Thoracic aorta (tissue), 2 donors: ENCODE measurements at regions not wholly inside any gene's neighbourhood (a gene's known extent, or its start where the extent isn't known, plus 50 kb on each side); places are given as distances from the start of the nearest gene placed in this dataset.

Experiments used
- ATAC-seq: fragments of 150-250 bp; one replicate; pipeline ENCODE4 v1.8.0; 2017; ENCODE audit warnings: low read depth; ENCODE audit not compliant: insufficient number of reproducible peaks, low FRiP score
- DNase-seq: peaks from one replicate; pipeline ENCODE4 v3.0.0-alpha.2; 2020; ENCODE audit warnings: low spot score
- H3K27ac ChIP-seq, 2 donors: fragments of 200-600 bp; sonication (generic); 1 replicate in 1 of 2; 2 replicates in 1 of 2; pipeline ENCODE4 v1.5.1; 2016; ENCODE audit warnings: mild to moderate bottlenecking in 2 of 2, moderate library complexity in 2 of 2
- H3K27me3 ChIP-seq: fragments of 200-600 bp; sonication (generic); replicated peaks from 2 replicates; pipeline ENCODE4 v1.6.0; 2016; ENCODE audit warnings: mild to moderate bottlenecking; ENCODE audit not compliant: insufficient read depth
- H3K36me3 ChIP-seq: fragments of 200-600 bp; sonication (generic); one replicate; pipeline ENCODE4 v1.5.1; 2016
- H3K4me1 ChIP-seq, 2 donors: fragments of 200-600 bp; sonication (generic); 1 replicate in 1 of 2; 2 replicates in 1 of 2; pipeline versions ENCODE4 v1.5.1 to v1.6.0; 2016; ENCODE audit warnings: low read depth in 2 of 2, mild to moderate bottlenecking in 1 of 2; ENCODE audit not compliant: control insufficient read depth in 1 of 2
- H3K4me3 ChIP-seq: fragments of 200-600 bp; sonication (generic); 2 replicates; pipeline ENCODE4 v1.5.1; 2016; ENCODE audit warnings: mild to moderate bottlenecking
- H3K9me3 ChIP-seq: fragments of 200-600 bp; sonication (generic); 2 replicates; pipeline ENCODE4 v1.5.1; 2016
- TF ChIP-seq, protein P1 (sequence below): fragments of 200-600 bp; sonication (generic); IDR thresholded peaks from one replicate; pipeline ENCODE4 v1.5.1; 2019; ENCODE audit warnings: antibody characterized with exemption

DNA sequence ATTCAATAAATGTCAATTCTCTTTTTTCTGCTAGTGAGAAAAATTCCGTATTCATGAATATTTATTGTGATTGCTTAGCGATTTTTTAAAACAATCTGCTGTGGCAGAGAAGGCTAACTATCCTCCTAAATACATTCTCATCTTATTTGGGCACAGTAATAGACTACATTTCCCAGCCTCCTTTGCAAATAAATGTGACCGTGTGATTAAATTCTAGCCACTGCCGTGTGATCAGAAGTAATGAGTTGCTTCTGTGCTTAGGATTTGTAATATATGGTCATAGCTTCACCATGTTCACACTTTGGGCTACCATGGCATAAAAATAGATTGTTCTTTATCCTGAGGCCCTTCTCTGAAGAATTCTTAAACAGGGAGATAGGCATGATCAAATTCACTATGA, 179.6 kb downstream of the FAM124B start:
- TF ChIP-seq, protein P1, sequence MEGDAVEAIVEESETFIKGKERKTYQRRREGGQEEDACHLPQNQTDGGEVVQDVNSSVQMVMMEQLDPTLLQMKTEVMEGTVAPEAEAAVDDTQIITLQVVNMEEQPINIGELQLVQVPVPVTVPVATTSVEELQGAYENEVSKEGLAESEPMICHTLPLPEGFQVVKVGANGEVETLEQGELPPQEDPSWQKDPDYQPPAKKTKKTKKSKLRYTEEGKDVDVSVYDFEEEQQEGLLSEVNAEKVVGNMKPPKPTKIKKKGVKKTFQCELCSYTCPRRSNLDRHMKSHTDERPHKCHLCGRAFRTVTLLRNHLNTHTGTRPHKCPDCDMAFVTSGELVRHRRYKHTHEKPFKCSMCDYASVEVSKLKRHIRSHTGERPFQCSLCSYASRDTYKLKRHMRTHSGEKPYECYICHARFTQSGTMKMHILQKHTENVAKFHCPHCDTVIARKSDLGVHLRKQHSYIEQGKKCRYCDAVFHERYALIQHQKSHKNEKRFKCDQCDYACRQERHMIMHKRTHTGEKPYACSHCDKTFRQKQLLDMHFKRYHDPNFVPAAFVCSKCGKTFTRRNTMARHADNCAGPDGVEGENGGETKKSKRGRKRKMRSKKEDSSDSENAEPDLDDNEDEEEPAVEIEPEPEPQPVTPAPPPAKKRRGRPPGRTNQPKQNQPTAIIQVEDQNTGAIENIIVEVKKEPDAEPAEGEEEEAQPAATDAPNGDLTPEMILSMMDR, result no peak
- no peak for DNase-seq
- Histone ChIP-seq H3K4me1 (no peaks in the 10 kb centered on the region), H3K4me3 (no peak overlapping the region), H3K9me3 (no peaks in the 10 kb centered on the region), H3K27ac (no peak overlapping the region), H3K36me3 (no peaks in the 10 kb centered on the region), H3K27me3 (no peaks in the 10 kb centered on the region)
- ATAC-seq, result no peak

DNA sequence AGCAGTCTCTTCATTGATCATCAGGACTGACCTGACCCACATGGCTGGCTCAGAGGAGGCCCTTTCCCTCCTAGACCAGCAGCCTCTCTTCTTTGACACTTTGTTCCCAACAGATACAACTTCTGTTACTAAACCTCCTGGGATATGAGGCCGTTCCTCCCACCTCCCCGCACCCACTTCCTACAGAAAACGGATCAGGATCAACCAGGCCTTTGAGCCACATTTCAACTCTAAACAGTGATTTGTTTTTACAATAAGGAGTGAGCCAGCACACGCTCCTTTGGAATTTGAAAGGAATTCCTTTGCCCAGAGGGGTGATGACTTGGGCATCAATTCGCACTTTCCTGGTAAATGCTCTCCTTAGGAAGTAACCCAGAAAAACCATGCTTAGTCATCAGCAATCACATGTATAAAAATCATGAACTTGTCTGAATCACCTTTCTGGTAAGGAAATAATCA, 180.4 kb downstream of the FAM124B start:
- no peak for ATAC-seq
- H3K4me1 ChIP-seq, result no peaks in the 10 kb centered on the region
- TF ChIP-seq, protein P1, result no peak
- H3K27me3 ChIP-seq, result no peaks in the 10 kb centered on the region
- H3K36me3 ChIP-seq, result no peaks in the 10 kb centered on the region
- no peak overlapping the region for H3K27ac ChIP-seq
- no peak for DNase-seq
- H3K9me3 ChIP-seq, result no peaks in the 10 kb centered on the region
- no peak overlapping the region for H3K4me3 ChIP-seq

DNA sequence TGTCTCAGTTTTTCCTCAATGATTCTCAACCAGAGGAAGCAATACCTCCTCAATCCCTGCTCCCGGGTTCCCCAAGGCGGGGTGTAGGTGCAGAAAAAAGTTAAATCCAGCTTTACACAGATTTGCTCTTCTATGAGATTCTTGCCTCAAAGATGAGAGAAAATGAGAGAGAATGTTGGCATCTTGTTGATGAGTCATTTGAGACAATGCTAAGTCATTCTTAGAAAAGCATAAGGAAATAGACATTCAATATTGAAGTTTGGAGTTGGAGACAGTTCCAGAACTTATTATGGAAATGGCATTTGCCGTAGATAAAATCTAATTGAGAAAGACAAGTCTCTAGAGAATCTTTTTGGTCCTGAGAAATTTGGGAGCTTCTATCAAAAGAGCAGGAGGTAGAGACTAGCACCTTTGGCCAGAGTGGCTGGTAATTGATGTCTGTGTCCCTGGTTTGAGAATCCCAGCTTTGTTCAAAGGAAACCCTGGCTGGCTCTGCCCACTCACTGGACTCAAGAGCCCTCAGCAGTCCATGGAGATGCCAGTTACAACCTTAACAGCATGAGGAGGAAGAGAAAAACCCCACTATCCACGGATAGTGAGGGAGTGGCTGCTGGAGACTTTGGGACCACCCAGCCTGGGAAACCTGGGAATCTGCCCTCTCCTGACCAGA, 181.2 kb downstream of the FAM124B start:
- TF ChIP-seq, protein P1, result no peak
- H3K27me3 ChIP-seq, result no peaks in the 10 kb centered on the region
- H3K27ac ChIP-seq, result no peak overlapping the region
- H3K4me1 ChIP-seq, result no peaks in the 10 kb centered on the region
- no peak overlapping the region for H3K4me3 ChIP-seq
- no peaks in the 10 kb centered on the region for H3K9me3 ChIP-seq
- no peak for ATAC-seq
- no peak for DNase-seq
- no peaks in the 10 kb centered on the region for H3K36me3 ChIP-seq

DNA sequence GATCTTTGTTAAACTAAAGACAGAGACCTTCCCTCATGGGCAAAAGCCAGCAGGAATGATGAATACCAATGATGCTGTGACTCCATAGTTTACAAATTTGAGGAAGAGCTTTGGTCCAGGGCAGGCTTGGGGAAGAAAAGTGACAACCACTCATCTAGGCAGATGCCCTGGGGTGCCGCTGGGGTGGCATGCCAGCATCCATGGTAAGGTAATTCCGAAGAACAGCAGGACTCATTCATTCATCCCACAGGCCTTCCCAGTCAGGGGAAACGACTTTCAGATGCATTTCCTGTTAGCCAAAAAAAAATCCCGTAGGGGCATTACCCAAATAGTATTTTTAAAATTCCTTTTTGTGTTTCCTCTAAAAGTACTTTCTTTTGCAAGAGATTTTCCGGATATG, 180.7 kb upstream of the SERPINE2 start:
- Histone ChIP-seq H3K4me1 (no peaks in the 10 kb centered on the region), H3K27me3 (no peaks in the 10 kb centered on the region), H3K4me3 (no peak overlapping the region), H3K36me3 (no peaks in the 10 kb centered on the region), H3K27ac (no peak overlapping the region), H3K9me3 (no peaks in the 10 kb centered on the region)
- TF ChIP-seq, protein P1, result no peak
- DNase-seq, result no peak
- ATAC-seq, result no peak

DNA sequence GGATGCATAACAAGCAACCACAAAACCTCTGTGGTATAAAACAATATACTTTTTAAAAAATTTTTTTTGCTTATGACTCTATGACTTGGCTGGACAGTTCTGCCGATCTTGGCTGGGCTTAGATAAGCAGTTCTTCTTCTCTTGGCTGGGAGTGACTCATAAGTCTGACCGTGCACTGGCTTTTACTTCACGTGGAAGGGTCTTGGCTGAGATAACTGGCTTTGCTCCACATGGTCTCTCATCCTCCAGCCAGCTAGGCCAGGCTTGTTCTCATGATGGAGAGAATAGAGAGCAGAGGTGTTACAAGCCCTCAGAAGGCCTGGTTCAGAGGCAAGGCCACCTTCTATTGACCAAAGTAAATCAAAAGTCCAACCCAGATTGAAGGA, 178.9 kb upstream of the SERPINE2 start:
- TF ChIP-seq, protein P1, result no peak
- no peak for ATAC-seq
- Histone ChIP-seq H3K27ac (no peak overlapping the region), H3K4me3 (no peak overlapping the region), H3K4me1 (no peaks in the 10 kb centered on the region), H3K36me3 (no peaks in the 10 kb centered on the region), H3K9me3 (no peaks in the 10 kb centered on the region), H3K27me3 (no peaks in the 10 kb centered on the region)
- no peak for DNase-seq
